B cell (primary cell): ENCODE measurements at regions not wholly inside any gene's neighbourhood (a gene's known extent, or its start where the extent isn't known, plus 50 kb on each side); places are given as distances from the start of the nearest gene placed in this dataset.

Experiments
- ATAC-seq: fragments of 200-7000 bp; cut with Tn5 transposase; one replicate; pipeline ENCODE4 v1.10.0; 2021; ENCODE audit warnings: low read depth, mild to moderate bottlenecking, moderate number of reproducible peaks, moderate library complexity
- CTCF ChIA-PET: fragments of 350-600 bp; sonication (Branson Sonifier 250); formaldehyde crosslinking; loops from one replicate; lab custom pipeline; 2021; ENCODE audit warnings: antibody characterized with exemption, inconsistent platforms; lab: Charles Lee
- POLR2A ChIA-PET: fragments of 350-600 bp; sonication (Branson Sonifier 250); formaldehyde crosslinking; loops from one replicate; lab custom pipeline; 2021; ENCODE audit warnings: antibody characterized with exemption; lab: Charles Lee
- DNase-seq: peaks from one replicate; pipeline ENCODE4 v3.0.0; 2013
- H2AFZ ChIP-seq: 2 replicates; pipeline ENCODE4 v1.6.1; 2012; ENCODE audit warnings: mild to moderate bottlenecking, low read depth, low read length; ENCODE audit not compliant: insufficient read depth, poor library complexity, severe bottlenecking
- H3K27ac ChIP-seq, 2 donors: 1 replicate in 1 of 2; 2 replicates in 1 of 2; pipeline ENCODE4 v1.5.1; 2012 to 2013; ENCODE audit warnings: low read length in 2 of 2, mild to moderate bottlenecking in 2 of 2, moderate library complexity in 1 of 2
- H3K27me3 ChIP-seq, 4 experiments: fragments of 200-600 bp in 1 of 4; sonication (generic) in 1 of 4; replicated peaks in 1 of 4; 1 replicate in 2 of 4; 2 replicates in 2 of 4; pipeline versions ENCODE4 v1.6.1 to v1.7.0; 2013 to 2016; ENCODE audit warnings: low read length in 3 of 4, mild to moderate bottlenecking in 2 of 4, mixed read lengths in 1 of 4, moderate library complexity in 1 of 4; ENCODE audit not compliant: insufficient read depth in 4 of 4, control insufficient read depth in 3 of 4; ENCODE audit errors: control extremely low read depth in 1 of 4
- H3K36me3 ChIP-seq, 2 experiments: replicated peaks in 1 of 2; 1 replicate in 1 of 2; 2 replicates in 1 of 2; pipeline versions ENCODE4 v1.6.1 to v1.7.1; 2013; ENCODE audit warnings: low read length in 1 of 2; ENCODE audit not compliant: insufficient read depth in 2 of 2, control insufficient read depth in 1 of 2; ENCODE audit errors: control extremely low read depth in 1 of 2, extremely low read depth in 1 of 2
- H3K4me1 ChIP-seq, 2 donors: fragments of 200-600 bp in 1 of 2; sonication (generic) in 1 of 2; 1 replicate in 1 of 2; 2 replicates in 1 of 2; pipeline versions ENCODE4 v1.5.1 to v1.6.1; 2013 to 2017; ENCODE audit warnings: low read length in 2 of 2; ENCODE audit not compliant: control insufficient read depth in 2 of 2, insufficient read depth in 2 of 2
- H3K4me2 ChIP-seq: replicated peaks from 2 replicates; pipeline ENCODE3; 2012; ENCODE audit warnings: mild to moderate bottlenecking, low read depth, low read length; ENCODE audit not compliant: poor library complexity, severe bottlenecking
- H3K4me3 ChIP-seq, 5 experiments: fragments of 200-600 bp in 1 of 5; sonication (generic) in 1 of 5; 1 replicate in 3 of 5; 2 replicates in 2 of 5; pipeline versions ENCODE4 v1.5.1 to v1.7.0; 2011 to 2016; ENCODE audit warnings: low read length in 4 of 5, mild to moderate bottlenecking in 4 of 5, low read depth in 2 of 5, control low read depth in 1 of 5, moderate library complexity in 1 of 5; ENCODE audit not compliant: insufficient read depth in 1 of 5; ENCODE audit errors: control extremely low read depth in 1 of 5, extremely low read depth in 1 of 5
- H3K79me2 ChIP-seq: fragments of 200-600 bp; sonication (generic); one replicate; pipeline ENCODE4 v1.6.0; 2016; ENCODE audit warnings: low read length; ENCODE audit not compliant: control insufficient read depth, insufficient read depth
- H3K9ac ChIP-seq: fragments of 200-600 bp; sonication (generic); 2 replicates; pipeline ENCODE4 v1.6.1; 2017; ENCODE audit warnings: mild to moderate bottlenecking, low read length, moderate library complexity
- H3K9me3 ChIP-seq, 3 donors: one replicate each; pipeline versions ENCODE4 v1.6.1 to v1.7.1; 2013; ENCODE audit warnings: low read length in 2 of 3; ENCODE audit not compliant: control insufficient read depth in 2 of 3, insufficient read depth in 1 of 3; ENCODE audit errors: control extremely low read depth in 1 of 3
- H4K20me1 ChIP-seq: 2 replicates; pipeline ENCODE4 v1.6.0; 2012; ENCODE audit warnings: mild to moderate bottlenecking, low read length; ENCODE audit not compliant: insufficient read depth, control insufficient read depth, poor library complexity, severe bottlenecking
- H3K27ac Mint-ChIP-seq: one replicate; pipeline ENCODE4 v1.8.0; 2021; ENCODE audit warnings: mixed read lengths
- H3K27me3 Mint-ChIP-seq: one replicate; pipeline ENCODE4 v1.8.0; 2021; ENCODE audit warnings: mixed read lengths
- H3K4me1 Mint-ChIP-seq: one replicate; pipeline ENCODE4 v1.8.0; 2021; ENCODE audit warnings: mixed read lengths
- H3K4me3 Mint-ChIP-seq: one replicate; pipeline ENCODE4 v1.8.0; 2021; ENCODE audit warnings: mixed read lengths
- H3K9me3 Mint-ChIP-seq: one replicate; pipeline ENCODE4 v1.8.0; 2022; ENCODE audit warnings: mixed read lengths; ENCODE audit not compliant: insufficient read depth
- CTCF ChIP-seq: fragments of 200-600 bp; IDR thresholded peaks from one replicate; pipeline ENCODE4 v1.8.0; 2022; ENCODE audit warnings: antibody characterized with exemption, mild to moderate bottlenecking
- EZH2 ChIP-seq: IDR thresholded peaks from 2 replicates; pipeline ENCODE4 v1.6.1; 2012; ENCODE audit warnings: borderline replicate concordance, low read depth, mild to moderate bottlenecking, moderate library complexity, low read length; ENCODE audit not compliant: insufficient read depth, poor library complexity, severe bottlenecking
- WGBS: methylation state at CpG from one replicate; pipeline ENCODE4 v1.1.5; 2013; ENCODE audit warnings: missing lambda C conversion rate; ENCODE audit not compliant: insufficient coverage; 5-methylcytosine and 5-hydroxymethylcytosine counted together
- intact Hi-C: fragments of 100-400 bp; cut with micrococcal nuclease; formaldehyde crosslinking; loops from one replicate; pipeline ENCODE4 v1.10.0; 2022

DNA sequence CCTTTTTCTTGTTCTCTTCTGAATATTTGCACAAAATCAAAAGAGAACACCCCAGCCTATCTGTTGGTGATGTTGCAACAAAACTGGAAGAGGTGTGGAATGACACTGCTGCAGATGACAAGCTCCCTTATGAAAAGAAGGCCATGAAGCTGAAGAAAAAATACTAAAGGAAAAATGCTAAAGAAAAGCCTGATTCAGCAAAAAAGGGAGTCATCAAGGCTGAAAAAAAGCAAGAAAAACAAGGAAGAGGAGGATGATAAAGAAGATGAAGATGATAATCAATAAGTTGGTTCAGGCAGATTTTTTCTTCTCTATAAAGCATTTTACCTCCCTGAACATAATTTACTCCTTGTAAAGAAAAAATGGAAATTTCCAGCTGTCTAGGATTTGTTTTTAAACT, 1538.8 kb downstream of the RPA4 start:
- Histone ChIP-seq H3K27me3 (no peaks in the 10 kb centered on the region), H3K9me3 (no peaks in the 10 kb centered on the region), H2AFZ (no peak overlapping the region), H3K4me2 (no peak overlapping the region), H3K27ac (no peak overlapping the region), H4K20me1 (no peaks in the 10 kb centered on the region), H3K79me2 (no peaks in the 10 kb centered on the region), H3K36me3 (no peaks in the 10 kb centered on the region), H3K9ac (no peak overlapping the region), H3K4me1 (no peaks in the 10 kb centered on the region), H3K4me3 (no peak overlapping the region)
- intact Hi-C loops = no loop called here
- ChIA-PET CTCF (no interaction called here), POLR2A (no interaction called here)
- Mint-ChIP-seq H3K4me1 (no peaks in the 10 kb centered on the region), H3K4me3 (no peak overlapping the region), H3K27ac (no peak overlapping the region), H3K9me3 (no peaks in the 10 kb centered on the region), H3K27me3 (no peaks in the 10 kb centered on the region)
- ATAC-seq = no peak
- TF ChIP-seq EZH2 (no peak), CTCF (no peak)
- DNase-seq = no peak

- TF ChIP-seq CTCF (no peak), EZH2 (no peak)
- Histone ChIP-seq H3K27ac (no peak overlapping the region), H3K27me3 (no peaks in the 10 kb centered on the region), H3K9me3 (no peaks in the 10 kb centered on the region), H2AFZ (no peak overlapping the region), H4K20me1 (no peaks in the 10 kb centered on the region), H3K4me2 (no peak overlapping the region), H3K4me3 (no peak overlapping the region), H3K79me2 (no peaks in the 10 kb centered on the region), H3K9ac (no peak overlapping the region), H3K4me1 (no peaks in the 10 kb centered on the region), H3K36me3 (no peaks in the 10 kb centered on the region)
- no peak for DNase-seq
- no peak overlapping the region for H3K4me3 Mint-ChIP-seq
- no peak overlapping the region for H3K27ac Mint-ChIP-seq
- WGBS = no CpG with 5 or more reads among the region's 1 CpG
- ChIA-PET CTCF (no interaction called here), POLR2A (no interaction called here)
- H3K27me3 Mint-ChIP-seq = no peaks in the 10 kb centered on the region
- no peaks in the 10 kb centered on the region for H3K4me1 Mint-ChIP-seq
- no peak for ATAC-seq
- intact Hi-C loops = no loop called here
- H3K9me3 Mint-ChIP-seq = peaks cover 2% of the 10 kb centered on the region
Observed at GRCh38 chrX:98432413-98432812, 1548.7 kb downstream of the RPA4 start.
